ENCODE measurements at regions not wholly inside any gene's neighbourhood (a gene's known extent, or its start where the extent isn't known, plus 50 kb on each side); places are given as distances from the start of the nearest gene placed in this dataset.

DNA sequence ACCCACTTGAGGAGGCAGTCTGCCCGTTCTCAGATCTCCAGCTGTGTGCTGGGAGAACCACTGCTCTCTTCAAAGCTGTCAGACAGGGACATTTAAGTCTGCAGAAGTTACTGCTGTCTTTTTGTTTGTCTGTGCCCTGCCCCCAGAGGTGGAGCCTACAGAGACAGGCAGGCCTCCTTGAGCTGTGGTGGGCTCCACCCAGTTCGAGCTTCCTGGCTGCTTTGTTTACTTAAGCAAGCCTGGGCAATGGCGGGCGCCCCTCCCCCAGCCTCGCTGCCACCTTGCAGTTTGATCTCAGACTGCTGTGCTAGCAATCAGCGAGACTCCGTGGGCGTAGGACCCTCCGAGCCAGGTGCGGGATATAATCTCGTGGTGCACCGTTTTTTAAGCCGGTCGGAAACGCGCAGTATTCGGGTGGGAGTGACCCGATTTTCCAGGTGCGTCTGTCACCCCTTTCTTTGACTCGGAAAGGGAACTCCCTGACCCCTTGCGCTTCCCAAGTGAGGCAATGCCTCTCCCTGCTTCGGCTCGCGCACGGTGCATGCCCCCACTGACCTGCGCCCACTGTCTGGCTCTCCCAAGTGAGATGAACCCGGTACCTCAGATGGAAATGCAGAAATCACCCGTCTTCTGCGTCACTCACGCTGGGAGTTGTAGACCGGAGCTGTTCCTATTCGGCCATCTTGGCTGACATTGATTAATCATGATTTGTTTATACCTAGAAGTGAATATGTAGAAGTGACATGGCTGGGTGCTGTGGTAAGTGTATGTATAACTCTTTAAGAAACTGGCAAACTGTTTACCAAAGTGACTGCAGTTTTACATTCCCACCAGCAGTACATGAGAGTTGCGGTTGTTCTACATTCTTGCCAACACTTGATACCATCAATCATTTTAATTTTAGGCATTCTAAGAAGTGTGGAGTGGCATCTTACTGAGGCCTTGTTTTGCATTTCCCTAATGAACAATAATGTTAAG, 465.9 kb upstream of the MAP3K7 start:
- peak; percentile 37 for DNase-seq (ENCODE audit: low spot score)

DNA sequence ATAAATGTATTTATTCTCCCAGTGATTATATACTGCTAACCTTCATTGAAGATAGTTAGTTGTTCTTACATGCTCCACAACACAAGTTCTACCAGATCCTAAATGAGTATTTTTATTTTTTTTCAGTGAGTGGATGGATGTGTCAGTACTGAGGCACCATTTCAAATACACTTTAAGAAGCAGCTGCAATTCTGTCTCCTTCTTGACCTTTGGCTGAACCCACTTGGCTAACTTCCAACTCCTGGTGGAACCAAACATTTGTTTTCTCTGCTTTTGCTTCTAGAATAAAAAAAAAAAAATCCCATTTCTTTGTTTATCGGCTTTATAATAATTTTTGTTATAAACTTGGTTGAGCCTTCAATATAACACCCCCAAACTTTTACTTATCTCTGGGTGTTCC, 458.3 kb upstream of the MAP3K7 start:
- DNase-seq (ENCODE audit: low spot score), result peak; percentile 3

DNA sequence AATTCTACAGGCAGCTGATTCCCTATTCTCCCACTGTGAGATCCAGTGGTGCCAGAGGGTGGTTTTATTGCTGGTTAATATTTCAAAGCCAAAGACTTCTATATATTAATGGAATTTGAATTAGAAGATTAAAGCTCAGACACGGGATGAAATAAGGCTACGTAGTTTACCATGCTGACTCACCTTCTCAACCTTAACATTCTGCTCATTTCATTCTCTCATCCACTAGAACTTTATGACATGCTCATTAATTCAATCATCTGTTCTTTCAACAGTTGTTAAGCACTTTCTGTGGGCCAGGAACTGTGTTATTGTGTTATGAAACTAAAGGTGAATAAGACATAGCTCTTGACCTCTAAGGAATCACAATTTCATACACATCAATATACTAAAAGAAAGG, 456.9 kb upstream of the MAP3K7 start:
- DNase-seq (ENCODE audit: low spot score), result no peak

DNA sequence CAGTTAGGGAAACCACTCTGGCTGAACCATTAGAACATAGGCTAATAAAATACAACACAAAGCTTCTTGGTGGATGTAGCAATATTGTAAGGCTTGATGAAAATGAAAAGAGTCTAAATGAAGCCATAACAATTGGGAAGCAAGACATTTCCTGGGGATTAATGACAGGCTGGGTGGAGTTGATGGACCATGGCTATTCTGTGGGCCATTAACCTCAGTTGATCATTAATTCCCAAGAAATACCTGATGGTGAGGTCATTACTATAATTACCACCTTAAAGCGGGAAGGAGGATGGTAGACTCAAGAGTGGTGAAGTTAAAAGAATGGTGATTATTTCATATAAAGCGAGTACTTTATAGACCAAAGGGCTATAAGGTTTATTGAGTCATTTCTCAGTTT, 455.8 kb upstream of the MAP3K7 start:
- DNase-seq (ENCODE audit: low spot score), result no peak

DNA sequence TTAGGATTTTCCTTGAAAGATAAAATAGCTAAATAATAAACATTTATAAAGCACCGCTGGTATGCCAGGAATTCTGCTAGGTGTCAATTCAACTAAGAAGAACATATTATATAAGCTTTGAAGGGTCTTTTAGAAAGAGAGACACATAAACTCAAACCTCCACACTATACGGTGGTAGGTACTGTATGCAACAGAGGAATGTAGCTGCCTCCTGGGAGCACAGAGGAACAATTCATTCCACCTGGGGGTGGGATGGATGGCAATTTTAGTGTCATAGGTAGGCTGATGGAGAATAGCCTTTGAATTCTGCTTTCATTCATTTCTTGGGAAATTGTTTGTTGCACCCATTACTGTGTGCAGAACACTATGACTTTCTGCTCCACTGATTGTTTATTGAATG, 447.1 kb upstream of the MAP3K7 start:
- DNase-seq (ENCODE audit: low spot score), result no peak

DNA sequence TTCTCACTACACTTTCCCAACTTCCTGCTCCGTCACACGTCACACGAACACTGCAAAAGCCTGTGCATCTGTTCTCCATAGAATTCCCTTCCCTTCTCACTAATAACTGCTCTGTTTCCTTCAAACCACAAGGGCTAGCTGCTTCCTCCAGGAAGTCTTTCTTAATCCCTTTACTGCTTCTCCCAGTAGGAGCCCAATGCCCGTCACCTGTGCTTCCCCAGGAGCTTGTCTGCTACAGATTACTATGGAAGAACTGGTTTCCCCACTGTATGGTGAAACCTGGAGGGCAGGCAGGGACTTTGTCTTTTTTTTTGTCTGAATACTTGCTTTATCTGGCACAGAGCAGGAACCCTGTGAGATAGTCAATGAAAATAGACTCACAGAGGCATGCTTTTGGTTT, 444.7 kb upstream of the MAP3K7 start:
- DNase-seq (ENCODE audit: low spot score), result no peak

DNA sequence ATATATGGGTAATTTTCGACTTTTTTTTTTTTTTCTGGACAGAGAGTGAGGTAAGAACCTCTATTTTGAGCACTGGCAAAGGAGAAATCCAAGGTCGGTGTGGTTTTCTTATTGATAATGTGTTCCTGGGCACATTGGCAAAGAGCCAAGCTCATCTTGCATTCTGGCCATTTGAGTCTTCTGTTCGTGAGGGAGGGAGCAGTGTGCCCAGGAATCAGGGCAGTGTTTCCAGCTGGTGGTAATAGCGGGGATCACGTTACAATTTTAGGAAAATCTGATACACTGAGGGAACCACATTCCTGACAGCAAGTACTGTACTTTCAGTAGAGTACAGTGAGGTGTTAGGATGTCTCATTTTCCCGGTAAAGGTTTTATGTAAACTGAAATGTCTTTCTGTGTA, 442.3 kb upstream of the MAP3K7 start:
- DNase-seq (ENCODE audit: low spot score), result no peak

DNA sequence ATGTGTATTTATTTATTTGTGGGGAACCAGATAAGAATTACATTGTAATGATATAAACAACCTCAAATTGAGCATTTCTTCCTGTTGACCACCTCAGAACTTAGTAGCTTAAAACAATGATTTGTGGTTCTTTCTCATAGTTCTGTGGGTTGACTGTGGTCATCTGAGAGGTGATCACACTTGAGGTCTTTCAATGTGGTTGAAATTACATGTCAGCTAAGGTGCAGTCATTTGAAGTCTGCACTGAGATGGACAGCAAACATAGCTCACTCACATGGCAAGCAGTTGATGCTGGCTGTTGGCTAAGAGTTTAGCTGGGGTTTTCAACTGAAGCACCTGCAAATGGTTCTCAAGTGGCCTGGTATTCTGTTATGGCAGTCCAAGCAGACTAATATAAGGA, 436.7 kb upstream of the MAP3K7 start:
- DNase-seq (ENCODE audit: low spot score), result no peak

DNA sequence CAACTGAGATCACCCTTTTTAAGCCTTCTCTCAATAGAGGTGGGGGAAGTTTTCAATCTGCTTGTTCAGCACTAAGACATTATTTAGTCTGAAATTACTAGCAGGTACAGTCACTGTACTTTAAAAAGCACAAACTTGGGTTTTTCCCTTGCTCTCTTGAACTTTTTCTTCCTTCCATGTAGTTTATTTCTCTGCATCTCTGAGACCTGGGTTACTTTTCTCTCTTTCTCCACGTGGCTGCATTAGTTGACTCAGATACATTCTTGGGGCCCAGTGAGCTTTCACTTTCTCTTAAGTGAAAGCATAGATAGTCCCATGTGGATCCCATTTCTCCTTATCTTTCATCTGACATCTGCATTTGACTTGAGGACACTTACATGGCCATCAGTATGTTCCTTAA, 433.9 kb upstream of the MAP3K7 start:
- no peak for DNase-seq (ENCODE audit: low spot score)

DNA sequence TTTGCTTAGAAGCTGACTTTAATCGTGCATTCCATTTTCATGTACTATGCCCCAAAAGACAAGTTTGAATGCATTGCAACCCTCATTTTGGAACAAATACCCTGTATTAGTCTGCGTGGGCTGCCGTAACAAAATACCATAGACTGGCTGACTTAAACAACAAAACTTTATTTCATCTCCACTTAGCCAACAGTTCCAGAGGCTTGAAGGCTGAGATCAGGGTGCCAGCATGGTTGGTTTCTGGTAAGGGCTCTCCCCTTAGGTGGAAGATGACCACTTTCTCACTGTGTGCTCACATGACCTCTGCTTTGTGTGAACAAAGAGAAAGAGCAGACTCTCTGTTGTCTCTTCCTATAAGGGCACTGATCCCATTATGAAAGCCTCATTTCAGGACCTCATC, 431.7 kb upstream of the MAP3K7 start:
- no peak for DNase-seq (ENCODE audit: low spot score)

DNA sequence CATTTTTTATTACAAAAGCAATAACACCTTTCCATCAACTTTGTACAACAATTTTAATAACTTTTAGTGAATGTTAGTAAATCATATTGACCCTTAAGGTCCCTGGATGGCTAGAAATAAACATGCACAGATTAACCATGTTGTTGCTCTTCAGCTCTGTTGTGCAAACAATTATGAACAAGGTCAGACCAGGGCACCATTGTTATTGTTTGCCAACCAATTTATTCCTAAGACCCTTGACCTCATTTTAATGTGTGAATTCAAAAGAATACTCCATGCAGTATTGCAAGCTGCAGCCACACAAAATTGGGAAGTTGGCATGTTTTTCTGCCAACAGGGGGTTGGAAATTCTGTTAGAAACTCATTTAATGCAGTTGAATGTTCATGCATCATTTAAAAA, 426.6 kb upstream of the MAP3K7 start:
- DNase-seq (ENCODE audit: low spot score), result no peak

DNA sequence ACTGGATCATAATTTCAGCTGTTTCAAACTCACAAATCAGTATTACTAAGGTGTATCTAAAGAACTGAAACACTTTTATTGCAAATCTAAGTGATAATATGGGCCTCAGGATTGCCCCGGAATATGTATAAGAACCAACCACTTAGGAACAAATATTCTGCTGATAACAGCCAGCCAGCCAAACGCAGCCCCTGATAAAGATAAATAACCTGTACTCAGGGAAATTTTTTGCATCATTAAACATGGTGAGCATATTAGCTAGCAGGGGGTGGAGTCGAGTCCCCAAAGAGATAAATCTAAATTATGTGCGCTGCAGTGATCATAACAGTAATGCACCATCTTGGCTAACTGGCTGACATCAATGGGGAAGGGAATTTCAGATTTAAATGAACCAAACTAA, 410.2 kb upstream of the MAP3K7 start:
- DNase-seq (ENCODE audit: low spot score), result no peak

DNA sequence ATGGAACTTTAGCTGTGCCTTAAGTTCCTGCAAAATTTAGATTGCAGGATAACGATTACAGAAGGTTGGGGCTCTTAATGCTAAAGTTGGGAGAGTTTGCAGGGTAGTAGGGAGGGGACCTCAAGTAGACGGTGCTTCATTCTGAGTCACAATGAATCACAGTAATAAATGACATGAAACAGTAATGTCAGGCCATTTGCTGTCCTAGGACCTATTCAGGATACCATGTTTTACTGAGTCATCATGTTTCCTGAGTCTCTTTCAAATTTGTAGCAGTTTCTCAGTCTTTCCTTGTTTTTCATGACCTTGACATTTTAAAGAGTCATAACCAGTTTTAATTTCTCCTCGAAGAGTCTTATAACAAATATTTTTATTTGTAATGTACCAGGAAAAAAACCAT, 406.9 kb upstream of the MAP3K7 start:
- no peak for DNase-seq (ENCODE audit: low spot score)

DNA sequence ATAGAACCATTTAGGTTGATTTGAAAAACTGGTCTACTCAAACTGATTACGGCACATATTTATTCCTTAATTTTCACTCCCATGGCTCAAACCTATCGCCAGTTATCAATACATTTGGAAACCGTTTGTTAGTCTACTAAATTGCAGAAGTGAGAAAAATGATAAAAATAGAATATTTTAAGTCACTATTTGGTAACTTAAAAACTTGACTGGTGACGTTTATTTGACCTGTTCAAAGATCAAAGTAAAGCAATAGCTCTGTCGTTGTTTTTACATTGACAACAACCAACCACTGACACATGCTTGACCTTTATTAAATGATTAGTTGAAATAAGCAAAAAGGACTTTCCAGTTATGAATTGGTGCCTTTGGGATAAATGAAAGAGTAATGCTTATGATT, 402.9 kb upstream of the MAP3K7 start:
- DNase-seq (ENCODE audit: low spot score), result no peak

DNA sequence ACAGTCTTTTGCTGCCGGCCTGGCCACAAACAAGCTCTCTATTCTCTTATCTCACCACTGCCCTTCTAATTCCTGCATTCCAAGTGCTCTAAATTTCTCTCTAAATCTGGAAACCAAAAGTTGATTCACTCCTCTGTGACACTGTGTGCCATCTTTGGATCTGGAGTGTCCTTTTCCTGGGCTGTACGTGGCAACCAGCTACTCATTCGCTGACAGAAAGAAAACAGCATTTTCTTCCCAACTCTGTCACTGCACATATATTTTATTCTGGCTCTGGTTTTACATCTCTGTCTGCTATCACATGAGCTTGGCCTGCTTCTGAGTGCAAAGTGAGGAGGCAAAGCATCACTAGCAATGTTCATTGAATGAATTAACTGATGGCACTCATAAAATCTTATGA, 397.2 kb upstream of the MAP3K7 start:
- no peak for DNase-seq (ENCODE audit: low spot score)

DNA sequence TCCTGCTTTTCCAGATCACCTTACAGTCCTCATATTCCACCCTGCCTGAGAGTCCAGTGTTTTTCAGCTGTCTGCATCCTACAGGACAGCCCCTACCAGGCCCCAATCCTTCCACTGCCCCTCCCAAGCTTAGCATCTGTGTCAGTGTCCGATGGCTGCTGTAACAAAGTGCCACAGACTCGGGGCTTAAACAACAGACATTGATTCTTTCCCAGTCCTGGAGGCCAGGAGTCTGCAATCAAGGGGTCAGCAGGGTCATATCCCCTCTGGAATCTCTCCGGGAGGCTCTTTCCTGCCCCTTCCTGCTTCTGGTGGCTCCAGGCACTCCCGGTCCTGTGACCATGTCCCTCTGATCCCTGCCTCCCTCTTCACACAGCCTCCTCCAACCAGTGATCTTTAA, 396.6 kb upstream of the MAP3K7 start:
- no peak for DNase-seq (ENCODE audit: low spot score)

DNA sequence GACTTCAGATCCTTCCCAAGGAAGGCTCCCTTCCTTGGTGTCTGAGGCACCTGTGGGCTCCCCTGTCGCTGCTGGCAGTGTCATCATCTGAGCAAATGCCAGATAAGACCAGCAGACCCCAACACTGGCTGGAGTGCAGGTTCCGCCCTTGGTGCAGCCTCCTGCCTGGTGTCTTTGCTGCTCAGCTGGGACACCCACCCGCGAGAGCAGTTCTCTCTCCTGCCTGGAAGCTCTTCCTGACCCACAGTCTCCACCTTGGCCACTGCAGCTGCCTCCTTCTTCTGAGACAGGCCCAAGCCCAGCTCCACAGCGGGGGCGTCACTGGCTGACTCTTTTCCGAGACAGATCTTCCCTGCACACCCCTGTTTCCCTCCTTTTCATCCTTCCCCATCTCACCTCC, 395.7 kb upstream of the MAP3K7 start:
- DNase-seq (ENCODE audit: low spot score), result no peak

DNA sequence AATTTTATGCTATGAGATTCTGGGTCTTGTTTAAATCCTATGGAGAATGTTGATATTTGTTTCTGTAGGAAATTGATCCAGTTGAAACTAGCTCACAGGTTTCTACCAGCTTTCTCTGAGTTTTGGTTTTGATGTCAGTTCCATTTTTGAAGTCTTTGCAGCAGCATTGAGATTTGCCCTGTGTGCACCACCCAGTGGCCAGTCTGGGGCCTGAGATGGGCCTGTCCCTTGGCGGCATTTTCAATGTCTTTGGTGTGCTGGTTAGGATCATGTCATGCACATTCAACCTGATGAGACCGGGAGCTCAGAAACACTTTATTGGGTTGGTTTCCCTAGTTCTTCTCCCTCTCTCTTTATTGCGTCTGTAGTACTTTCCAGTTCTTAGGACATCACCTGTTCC, 395.2 kb upstream of the MAP3K7 start:
- DNase-seq (ENCODE audit: low spot score), result no peak

DNA sequence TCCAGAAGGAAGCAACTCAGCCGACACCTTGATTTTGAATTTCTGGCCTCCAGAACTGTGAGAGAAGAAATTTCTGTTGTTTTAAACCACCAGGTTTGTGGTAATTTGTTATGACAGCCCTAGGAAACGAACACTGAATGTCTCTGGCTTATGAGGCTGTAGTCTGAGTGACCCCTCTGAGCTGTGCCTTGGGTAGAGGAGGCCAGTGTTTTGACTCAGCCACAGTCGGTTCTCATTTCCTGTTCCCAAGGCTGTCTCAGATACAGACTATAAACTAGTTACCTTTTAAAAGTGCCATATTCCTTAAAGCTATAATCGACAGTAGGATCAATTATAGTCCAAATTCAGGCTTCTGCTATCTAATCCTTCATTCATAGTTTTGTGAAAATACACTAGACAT, 391.2 kb upstream of the MAP3K7 start:
- DNase-seq (ENCODE audit: low spot score), result no peak

DNA sequence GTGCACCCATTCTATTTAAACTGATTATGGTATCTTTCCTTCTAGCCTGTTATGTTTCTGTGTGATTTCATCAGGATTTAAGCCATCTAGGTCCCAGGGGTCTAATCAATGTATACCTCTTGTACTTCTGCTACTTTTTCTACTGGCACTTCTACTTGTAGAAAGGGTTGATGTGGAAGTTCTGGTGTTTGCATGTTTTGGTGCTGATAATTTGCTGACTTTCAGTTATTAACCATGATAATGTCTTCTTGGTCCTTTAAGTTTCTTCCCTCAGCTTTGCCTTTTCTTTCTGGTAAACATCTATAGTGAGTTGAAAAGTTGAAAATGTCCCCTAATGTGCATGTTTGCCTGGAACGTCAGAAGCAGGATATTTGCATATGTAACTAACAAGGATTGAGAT, 390.6 kb upstream of the MAP3K7 start:
- DNase-seq (ENCODE audit: low spot score), result no peak

DNA sequence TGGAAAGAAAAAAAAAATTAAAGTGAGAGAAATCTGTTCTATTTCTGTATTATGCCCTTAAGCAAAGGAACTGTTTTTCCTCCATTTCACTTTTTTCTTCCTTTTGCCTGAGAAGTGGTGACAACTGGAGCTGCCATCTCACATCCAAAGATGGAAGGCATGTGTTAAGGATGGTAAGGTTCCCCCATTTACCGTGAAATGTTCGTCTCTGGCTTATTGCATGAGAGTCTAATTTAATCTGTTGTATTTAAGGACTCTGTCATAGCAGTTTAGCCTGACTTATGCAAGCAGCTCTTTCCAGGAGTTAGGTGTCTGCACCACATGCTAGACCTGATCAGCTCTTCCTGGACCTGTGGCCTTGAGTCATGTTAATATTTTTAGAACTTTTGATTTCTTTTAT, 389.5 kb upstream of the MAP3K7 start:
- DNase-seq (ENCODE audit: low spot score), result no peak

DNA sequence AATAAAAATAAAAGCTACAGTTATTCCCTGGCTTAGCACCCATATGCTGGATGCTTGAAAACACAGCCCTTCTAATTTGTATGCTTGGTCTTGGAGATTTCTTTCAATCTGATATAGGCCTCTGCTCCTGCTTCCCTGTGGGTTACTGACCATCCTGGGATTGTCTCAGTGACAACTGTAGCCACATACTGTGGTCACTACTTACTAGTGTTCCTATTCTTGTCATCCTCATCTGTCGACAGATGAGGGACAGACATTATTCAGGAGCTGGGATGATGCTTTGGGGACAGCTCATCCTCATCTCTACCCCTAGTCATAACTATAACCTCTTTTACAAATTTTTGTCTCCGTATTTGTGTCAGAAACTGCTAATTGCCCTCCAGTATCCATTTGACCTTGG, 388.9 kb upstream of the MAP3K7 start:
- DNase-seq (ENCODE audit: low spot score), result no peak

DNA sequence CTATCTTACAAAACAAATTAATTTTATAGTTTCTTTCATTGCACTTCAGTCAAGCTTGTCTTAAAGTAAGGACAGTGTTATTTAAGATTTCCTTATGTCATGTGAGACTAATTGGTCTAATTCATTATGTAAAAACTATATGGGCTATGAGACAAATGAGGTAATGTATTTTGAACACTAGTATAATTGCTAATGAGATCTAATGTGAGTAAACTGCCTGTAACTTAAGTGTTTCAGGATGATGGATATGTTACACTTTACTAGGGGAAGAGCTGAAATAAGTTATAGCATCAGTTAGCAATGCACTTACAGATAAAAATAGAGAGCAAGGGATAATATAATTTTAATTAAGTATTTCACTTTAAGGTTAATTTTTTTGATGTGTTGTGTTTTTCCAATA, 386.3 kb upstream of the MAP3K7 start:
- DNase-seq (ENCODE audit: low spot score), result no peak

DNA sequence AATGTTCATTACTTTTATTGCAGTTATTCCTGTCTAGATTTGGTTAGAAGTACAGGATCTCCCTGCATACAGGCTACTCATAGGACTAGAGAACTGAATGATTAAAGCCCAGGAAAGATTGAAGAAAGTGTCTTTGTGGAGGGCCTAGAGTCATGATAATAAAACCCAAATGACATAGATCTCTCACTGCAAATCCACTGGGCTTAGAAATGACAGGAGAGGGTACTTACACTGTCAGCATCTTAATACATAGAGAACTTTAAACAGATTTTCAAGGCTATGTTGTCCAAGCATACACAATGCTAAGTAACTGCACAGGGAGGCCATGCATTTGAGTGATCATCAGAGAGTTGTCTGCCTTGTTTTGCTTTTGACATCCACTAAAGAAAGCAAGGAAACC, 383.8 kb upstream of the MAP3K7 start:
- no peak for DNase-seq (ENCODE audit: low spot score)
